HL-60 (cell line): ENCODE measurements at regions not wholly inside any gene's neighbourhood (a gene's known extent, or its start where the extent isn't known, plus 50 kb on each side); places are given as distances from the start of the nearest gene placed in this dataset.

Source experiments
- CTCF ChIP-seq: IDR thresholded peaks from one replicate; pipeline ENCODE4 v1.5.1; 2011; ENCODE audit warnings: low read length, control low read depth, inconsistent platforms; ENCODE audit not compliant: insufficient read depth
- GABPA ChIP-seq: IDR thresholded peaks from 2 replicates; pipeline ENCODE4 v1.6.1; 2012; ENCODE audit warnings: low read depth
- POLR2AphosphoS5 ChIP-seq: IDR thresholded peaks from 2 replicates; pipeline ENCODE4 v1.6.1; 2012; ENCODE audit warnings: low read depth
- REST ChIP-seq: IDR thresholded peaks from 2 replicates; pipeline ENCODE4 v1.6.1; 2012; ENCODE audit warnings: low read depth; ENCODE audit not compliant: insufficient replicate concordance
- SPI1 ChIP-seq: IDR thresholded peaks from 2 replicates; pipeline ENCODE4 v1.6.1; 2012; ENCODE audit warnings: low read depth, mild to moderate bottlenecking, borderline replicate concordance

GRCh38 chr2:89763254-89763580, 1071.7 kb downstream of the RPIA start:
- TF ChIP-seq CTCF, result no peak
- no peak for TF ChIP-seq POLR2AphosphoS5
- TF ChIP-seq REST, result no peak
- TF ChIP-seq SPI1, result no peak
- no peak for TF ChIP-seq GABPA
